ENCODE measurements at regions not wholly inside any gene's neighbourhood (a gene's known extent, or its start where the extent isn't known, plus 50 kb on each side); places are given as distances from the start of the nearest gene placed in this dataset.
A peak's percentile ranks its signal among the peaks of the same experiment; 100 is the strongest.

DNA sequence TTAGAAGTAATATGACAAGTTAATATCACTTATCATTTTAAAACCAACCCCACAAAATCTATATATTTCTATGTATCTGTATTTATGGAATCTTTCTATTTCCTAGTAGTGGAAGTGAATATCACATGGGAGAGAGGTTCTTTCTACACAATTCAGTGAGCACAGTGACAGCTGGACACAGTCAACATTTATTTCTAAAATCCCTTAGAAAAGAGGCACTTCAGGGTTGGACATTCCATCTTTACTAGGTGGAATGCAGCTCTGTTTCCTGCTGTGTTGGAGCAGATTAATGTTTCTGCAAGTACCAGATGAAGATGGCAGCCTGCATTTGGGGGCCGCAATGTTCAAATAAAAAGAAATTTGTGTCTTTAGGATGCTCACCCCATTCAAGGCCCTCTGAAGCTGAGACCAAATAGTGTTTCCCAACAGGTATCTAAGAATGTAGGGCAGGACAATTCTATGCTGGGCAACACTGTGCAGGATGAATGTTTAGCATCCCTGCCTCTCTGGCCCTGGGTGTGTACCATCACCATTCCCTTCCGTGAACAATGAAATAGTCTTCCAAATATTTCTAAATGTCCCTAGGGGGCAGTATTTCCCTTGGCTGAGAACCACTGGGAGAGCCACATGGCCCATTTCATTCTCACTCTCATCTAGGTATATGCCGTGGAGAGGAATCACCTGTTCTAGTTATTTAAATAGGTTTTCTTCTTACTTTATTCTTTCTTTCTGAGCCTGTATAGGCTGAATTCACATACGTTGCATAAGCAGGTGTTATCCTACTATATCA lies 394.8 kb downstream of the PRDM2 start:
- no peak overlapping the region for H3K27ac ChIP-seq
- TF ChIP-seq, protein P1, sequence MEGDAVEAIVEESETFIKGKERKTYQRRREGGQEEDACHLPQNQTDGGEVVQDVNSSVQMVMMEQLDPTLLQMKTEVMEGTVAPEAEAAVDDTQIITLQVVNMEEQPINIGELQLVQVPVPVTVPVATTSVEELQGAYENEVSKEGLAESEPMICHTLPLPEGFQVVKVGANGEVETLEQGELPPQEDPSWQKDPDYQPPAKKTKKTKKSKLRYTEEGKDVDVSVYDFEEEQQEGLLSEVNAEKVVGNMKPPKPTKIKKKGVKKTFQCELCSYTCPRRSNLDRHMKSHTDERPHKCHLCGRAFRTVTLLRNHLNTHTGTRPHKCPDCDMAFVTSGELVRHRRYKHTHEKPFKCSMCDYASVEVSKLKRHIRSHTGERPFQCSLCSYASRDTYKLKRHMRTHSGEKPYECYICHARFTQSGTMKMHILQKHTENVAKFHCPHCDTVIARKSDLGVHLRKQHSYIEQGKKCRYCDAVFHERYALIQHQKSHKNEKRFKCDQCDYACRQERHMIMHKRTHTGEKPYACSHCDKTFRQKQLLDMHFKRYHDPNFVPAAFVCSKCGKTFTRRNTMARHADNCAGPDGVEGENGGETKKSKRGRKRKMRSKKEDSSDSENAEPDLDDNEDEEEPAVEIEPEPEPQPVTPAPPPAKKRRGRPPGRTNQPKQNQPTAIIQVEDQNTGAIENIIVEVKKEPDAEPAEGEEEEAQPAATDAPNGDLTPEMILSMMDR (conservative IDR thresholded peaks at IDR 0.05) = peak; percentile 33; the same call in 1 of the 2 replicates

DNA sequence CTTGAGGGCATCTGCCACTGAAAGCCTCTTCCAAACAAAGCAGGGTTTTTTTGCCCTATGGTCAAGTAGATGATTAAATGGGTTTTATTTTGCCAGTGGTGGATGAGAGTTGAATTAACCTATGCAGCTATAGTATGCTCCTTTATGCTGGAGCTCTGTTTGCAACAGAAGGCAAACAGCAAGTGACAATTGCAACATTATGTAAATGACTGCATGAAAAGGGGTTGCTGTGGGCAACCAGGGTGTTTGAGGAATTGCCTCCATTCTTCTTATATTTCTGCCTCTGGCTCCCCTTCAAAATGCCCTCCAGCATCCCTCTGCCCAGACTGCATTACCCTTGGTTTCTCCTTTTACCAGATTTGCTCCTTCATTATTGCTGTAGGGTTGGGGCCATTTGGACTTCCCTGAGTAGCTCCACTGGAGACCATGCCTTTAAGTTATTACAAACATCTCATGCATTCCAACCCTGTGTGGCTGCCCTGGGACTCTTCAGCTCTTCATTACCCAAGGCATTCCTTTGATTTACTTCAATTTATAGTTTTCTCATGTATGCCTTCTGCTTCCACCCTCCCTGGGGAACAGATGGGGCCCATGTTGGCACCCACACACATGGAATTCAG lies 398.4 kb downstream of the PRDM2 start:
- TF ChIP-seq, protein P1 (conservative IDR thresholded peaks at IDR 0.05) = no peak
- H3K27ac ChIP-seq = no peak overlapping the region

DNA sequence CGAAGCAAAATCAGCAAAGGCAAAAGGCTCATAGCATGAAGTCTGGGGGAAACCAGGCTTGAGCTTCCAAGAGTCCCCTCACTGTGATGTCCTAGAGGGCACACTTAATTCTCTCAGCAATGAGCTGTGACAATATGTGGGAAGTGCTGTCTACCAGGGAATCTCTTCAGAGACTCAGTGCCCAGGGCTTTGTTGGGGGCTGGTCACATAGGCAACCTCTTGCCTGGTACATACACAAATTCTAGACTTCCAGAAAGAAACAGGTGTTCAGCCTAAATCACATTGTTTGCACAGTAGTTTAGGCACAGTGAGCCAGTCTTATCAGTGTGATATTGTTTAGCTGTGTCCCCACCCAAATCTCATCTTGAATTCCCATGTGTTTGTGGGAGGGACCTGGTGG lies 400.5 kb downstream of the PRDM2 start:
- H3K27ac ChIP-seq = no peak overlapping the region
- TF ChIP-seq, protein P1 (conservative IDR thresholded peaks at IDR 0.05) = no peak

DNA sequence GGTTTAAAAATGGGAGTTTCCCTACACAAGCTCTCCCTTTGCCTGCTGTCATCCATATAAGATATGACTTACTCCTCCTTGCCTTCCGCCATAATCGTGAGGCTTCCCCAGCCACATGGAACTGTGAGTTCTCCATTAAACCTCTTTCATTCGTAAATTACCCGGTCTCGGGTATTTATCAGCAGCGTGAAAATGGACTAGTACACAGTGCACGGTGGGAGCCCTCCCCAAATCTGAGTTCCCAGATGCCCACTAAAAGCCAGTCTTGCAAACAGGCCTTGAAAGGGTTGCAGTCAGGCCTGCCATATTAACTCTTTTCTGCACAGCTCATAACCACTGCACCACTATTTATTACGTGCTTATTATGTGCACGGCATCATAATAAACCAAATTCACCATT lies 400.9 kb downstream of the PRDM2 start:
- no peak overlapping the region for H3K27ac ChIP-seq
- TF ChIP-seq, protein P1 (conservative IDR thresholded peaks at IDR 0.05) = no peak

DNA sequence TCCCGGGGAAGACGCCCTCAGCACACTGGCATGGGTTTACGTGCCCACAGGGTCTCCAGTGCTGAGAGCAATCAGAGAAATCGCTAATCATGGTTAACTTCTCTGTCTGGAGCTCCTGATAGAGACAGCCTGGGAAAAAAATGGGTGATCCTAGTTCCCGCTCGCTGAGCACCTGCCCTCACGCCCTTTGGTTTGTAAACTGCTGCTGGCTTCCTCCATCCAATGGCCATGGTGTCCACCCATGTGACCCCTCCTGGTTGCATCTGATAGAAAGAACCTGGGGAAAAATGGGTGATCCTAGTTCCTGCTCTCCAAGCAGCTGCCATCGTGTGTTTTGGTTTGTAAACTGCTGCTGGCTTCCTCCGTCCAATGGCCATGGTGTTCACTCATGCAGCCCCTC lies 402.2 kb downstream of the PRDM2 start:
- no peak overlapping the region for H3K27ac ChIP-seq
- TF ChIP-seq, protein P1 (conservative IDR thresholded peaks at IDR 0.05) = no peak

DNA sequence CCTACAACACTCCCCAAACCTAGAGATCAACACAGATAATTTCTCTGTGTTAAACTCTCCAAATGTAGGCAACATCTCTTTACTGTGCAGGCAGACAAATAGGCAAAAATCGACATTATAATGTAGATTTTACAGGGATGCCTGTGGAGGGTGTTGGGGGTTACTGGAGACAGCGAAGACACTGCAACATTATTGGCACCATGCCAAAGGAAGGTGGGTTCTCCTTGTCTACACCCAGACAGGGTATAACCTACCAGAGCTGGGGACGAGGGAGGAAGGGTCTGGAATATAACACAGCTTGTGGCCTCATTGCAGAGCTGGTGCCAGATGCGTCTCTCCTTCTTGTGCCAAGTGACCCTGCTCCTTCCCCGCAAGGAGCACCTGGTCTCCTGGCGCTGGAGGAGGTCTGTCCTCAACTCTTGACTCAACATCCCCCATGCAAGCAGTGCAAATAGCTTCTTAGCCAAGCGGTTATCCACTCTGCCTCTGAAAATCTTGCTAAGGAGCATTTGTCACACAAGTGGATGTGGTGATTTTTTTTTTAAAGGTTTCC lies 404.0 kb downstream of the PRDM2 start:
- TF ChIP-seq, protein P1 (conservative IDR thresholded peaks at IDR 0.05) = no peak
- H3K27ac ChIP-seq = no peak overlapping the region

DNA sequence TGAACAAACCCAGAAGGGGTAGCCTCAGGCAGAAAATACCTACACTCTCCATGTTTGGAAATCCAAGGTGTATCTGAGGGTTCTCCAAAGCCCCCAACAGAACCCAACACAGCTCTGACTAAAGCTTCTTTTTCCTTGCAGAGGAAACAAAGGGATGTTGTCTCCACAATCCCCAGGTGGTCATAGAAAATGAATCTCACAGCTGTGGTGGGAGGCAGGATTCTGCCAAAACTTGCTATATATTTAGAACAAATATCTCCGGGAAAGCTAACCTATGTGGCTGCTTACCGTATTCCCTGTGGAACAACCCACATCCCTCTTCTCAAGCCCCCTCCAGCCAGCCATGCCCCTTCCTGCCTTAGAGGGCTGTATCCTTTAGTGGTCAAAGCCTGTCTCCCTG lies 406.1 kb downstream of the PRDM2 start:
- no peak overlapping the region for H3K27ac ChIP-seq
- TF ChIP-seq, protein P1 (conservative IDR thresholded peaks at IDR 0.05) = no peak
